Liver (tissue), 8 donors: ENCODE measurements at regions not wholly inside any gene's neighbourhood (a gene's known extent, or its start where the extent isn't known, plus 50 kb on each side); places are given as distances from the start of the nearest gene placed in this dataset.

Experiments used
- DNase-seq: peaks from one replicate; pipeline ENCODE4 v3.0.0-alpha.2; 2017; ENCODE audit warnings: low spot score
- H3K27ac ChIP-seq, 2 donors: one replicate each; pipeline ENCODE4 v1.7.0; 2013; ENCODE audit warnings: inconsistent platforms in 2 of 2, low read length in 2 of 2, control low read depth in 1 of 2, low read depth in 1 of 2, mild to moderate bottlenecking in 1 of 2
- H3K27me3 ChIP-seq, 4 donors: one replicate each; pipeline versions ENCODE4 v1.6.1 to v1.7.0; 2013; ENCODE audit warnings: low read length in 3 of 4, inconsistent platforms in 1 of 4, mild to moderate bottlenecking in 1 of 4, moderate library complexity in 1 of 4; ENCODE audit not compliant: control insufficient read depth in 4 of 4, insufficient read depth in 4 of 4
- H3K36me3 ChIP-seq, 4 donors: one replicate each; pipeline versions ENCODE4 v1.6.1 to v1.7.0; 2013; ENCODE audit warnings: low read length in 3 of 4, mild to moderate bottlenecking in 3 of 4, low read depth in 1 of 4, moderate library complexity in 1 of 4; ENCODE audit not compliant: control insufficient read depth in 4 of 4, insufficient read depth in 3 of 4
- H3K4me1 ChIP-seq, 4 donors: one replicate each; pipeline versions ENCODE4 v1.6.1 to v1.7.0; 2013; ENCODE audit warnings: low read length in 3 of 4, mild to moderate bottlenecking in 3 of 4, moderate library complexity in 1 of 4; ENCODE audit not compliant: control insufficient read depth in 4 of 4, insufficient read depth in 4 of 4
- H3K4me3 ChIP-seq, 3 donors: one replicate each; pipeline versions ENCODE4 v1.6.1 to v1.7.0; 2013; ENCODE audit warnings: low read length in 3 of 3, control low read depth in 1 of 3, low read depth in 1 of 3, mild to moderate bottlenecking in 1 of 3
- H3K9ac ChIP-seq, 2 donors: one replicate each; pipeline ENCODE4 v1.7.0; 2013; ENCODE audit warnings: low read length in 2 of 2, mild to moderate bottlenecking in 2 of 2, moderate library complexity in 2 of 2, control low read depth in 1 of 2, low read depth in 1 of 2
- H3K9me3 ChIP-seq, 4 donors: one replicate each; pipeline versions ENCODE4 v1.6.1 to v1.7.0; 2013; ENCODE audit warnings: low read length in 3 of 4; ENCODE audit not compliant: control insufficient read depth in 4 of 4
- CTCF ChIP-seq: fragments of 150-350 bp; IDR thresholded peaks from 2 replicates; pipeline ENCODE4 v1.5.1; 2017; ENCODE audit warnings: improper control_type of control experiment, low read depth, low read length; ENCODE audit not compliant: missing input control
- EGR1 ChIP-seq, 2 donors: IDR thresholded peaks; 2 replicates each; pipeline ENCODE4 v1.6.1; 2016 to 2018; ENCODE audit warnings: antibody characterized with exemption in 2 of 2, low read depth in 2 of 2
- FOXA1 ChIP-seq: IDR thresholded peaks from 2 replicates; pipeline ENCODE4 v1.6.1; 2016; ENCODE audit warnings: antibody characterized with exemption
- FOXA2 ChIP-seq: IDR thresholded peaks from 2 replicates; pipeline ENCODE4 v1.6.1; 2016; ENCODE audit warnings: antibody characterized with exemption
- GABPA ChIP-seq, 2 donors: IDR thresholded peaks in 1 of 2; conservative IDR thresholded peaks in 1 of 2; 2 replicates each; pipeline ENCODE4 v1.6.1; 2016; ENCODE audit warnings: antibody characterized with exemption in 2 of 2, mild to moderate bottlenecking in 1 of 2, moderate library complexity in 1 of 2
- HNF4G ChIP-seq: IDR thresholded peaks from 2 replicates; pipeline ENCODE4 v1.6.1; 2016; ENCODE audit warnings: antibody characterized with exemption
- JUND ChIP-seq, 2 donors: IDR thresholded peaks; 2 replicates each; pipeline ENCODE4 v1.6.1; 2016; ENCODE audit warnings: antibody characterized with exemption in 2 of 2
- NR2F2 ChIP-seq: IDR thresholded peaks from 2 replicates; pipeline ENCODE4 v1.6.1; 2016; ENCODE audit warnings: antibody characterized with exemption
- RAD21 ChIP-seq, 2 donors: IDR thresholded peaks; 2 replicates each; pipeline ENCODE4 v1.6.1; 2016; ENCODE audit warnings: antibody characterized with exemption in 2 of 2, mild to moderate bottlenecking in 2 of 2
- REST ChIP-seq: IDR thresholded peaks from 2 replicates; pipeline ENCODE4 v1.6.1; 2016; ENCODE audit warnings: antibody characterized with exemption, mild to moderate bottlenecking
- RXRA ChIP-seq, 2 donors: IDR thresholded peaks; 2 replicates each; pipeline ENCODE4 v1.6.1; 2017 to 2018; ENCODE audit warnings: antibody characterized with exemption in 2 of 2, mild to moderate bottlenecking in 1 of 2
- SP1 ChIP-seq: IDR thresholded peaks from 2 replicates; pipeline ENCODE4 v1.6.1; 2018; ENCODE audit warnings: antibody characterized with exemption, mild to moderate bottlenecking
- YY1 ChIP-seq: IDR thresholded peaks from 2 replicates; pipeline ENCODE4 v1.6.1; 2016; ENCODE audit warnings: antibody characterized with exemption, mild to moderate bottlenecking
- ZBTB33 ChIP-seq: IDR thresholded peaks from 2 replicates; pipeline ENCODE4 v1.6.1; 2016; ENCODE audit warnings: antibody characterized with exemption
- WGBS: extraction: QIAGEN DNeasy Blood & Tissue Kit; methylation state at CpG from one replicate; pipeline ENCODE4 v1.1.7; 2013; 5-methylcytosine and 5-hydroxymethylcytosine counted together
- donor health status: healthy.
- donor health status: healthy.
- donor health status: healthy.
- donor health status: healthy.
- donor health status: healthy.

- Histone ChIP-seq H3K27ac (no peak overlapping the region), H3K4me1 (peaks cover 0 to 1% (median 0%) of the 10 kb centered on the region in 4 donors), H3K4me3 (no peak overlapping the region), H3K27me3 (peaks cover 0 to 4% (median 2%) of the 10 kb centered on the region in 4 donors), H3K36me3 (no peaks in the 10 kb centered on the region), H3K9ac (no peak overlapping the region), H3K9me3 (no peaks in the 10 kb centered on the region)
- 77% methylated on average over 1 of the region's 1 CpG for WGBS
- TF ChIP-seq RAD21 (IDR thresholded peaks at IDR 0.05), result no peak
- DNase-seq, result no peak
Measured at GRCh38 chr17:52721910-52722309, 563.4 kb upstream of the CA10 start.

- WGBS, result 20% methylated on average over 1 of the region's 1 CpG
- TF ChIP-seq RAD21 (IDR thresholded peaks at IDR 0.05), result no peak
- H3K27ac ChIP-seq, result no peak overlapping the region
Measured at GRCh38 chr17:52710363-52710901, 551.9 kb upstream of the CA10 start.

GRCh38 chr17:52709724-52710123, 551.2 kb upstream of the CA10 start:
- 75% methylated on average over 3 of the region's 3 CpGs for WGBS
- H3K9me3 ChIP-seq, result no peaks in the 10 kb centered on the region
- no peak overlapping the region for H3K9ac ChIP-seq
- TF ChIP-seq FOXA1 (no peak), EGR1 (IDR thresholded peaks at IDR 0.05; ENCODE audit: low read depth in 2 of 2) (no peak), RXRA (IDR thresholded peaks at IDR 0.05) (no peak), NR2F2 (no peak), CTCF (no peak), HNF4G (no peak), YY1 (no peak), SP1 (no peak), GABPA (IDR thresholded peaks at IDR 0.05 in 1 of 2, conservative IDR thresholded peaks at IDR 0.05 in 1 of 2) (no peak), FOXA2 (no peak), JUND (IDR thresholded peaks at IDR 0.05) (no peak), RAD21 (IDR thresholded peaks at IDR 0.05) (no peak)
- no peak overlapping the region for H3K27ac ChIP-seq
- H3K27me3 ChIP-seq, result peaks cover 0 to 5% (median 2%) of the 10 kb centered on the region in 4 donors
- H3K4me3 ChIP-seq, result no peak overlapping the region
- H3K36me3 ChIP-seq, result no peaks in the 10 kb centered on the region
- no peak for DNase-seq
- no peaks in the 10 kb centered on the region for H3K4me1 ChIP-seq

More at GRCh38 chr17:52710363-52710901, 551.9 kb upstream of the CA10 start:
- no peaks in the 10 kb centered on the region for H3K9me3 ChIP-seq
- H3K27me3 ChIP-seq, result peaks cover 0 to 5% (median 2%) of the 10 kb centered on the region in 4 donors
- no peaks in the 10 kb centered on the region for H3K36me3 ChIP-seq
- H3K4me1 ChIP-seq, result no peaks in the 10 kb centered on the region
- DNase-seq, result no peak
- no peak overlapping the region for H3K4me3 ChIP-seq
- no peak overlapping the region for H3K9ac ChIP-seq

DNA sequence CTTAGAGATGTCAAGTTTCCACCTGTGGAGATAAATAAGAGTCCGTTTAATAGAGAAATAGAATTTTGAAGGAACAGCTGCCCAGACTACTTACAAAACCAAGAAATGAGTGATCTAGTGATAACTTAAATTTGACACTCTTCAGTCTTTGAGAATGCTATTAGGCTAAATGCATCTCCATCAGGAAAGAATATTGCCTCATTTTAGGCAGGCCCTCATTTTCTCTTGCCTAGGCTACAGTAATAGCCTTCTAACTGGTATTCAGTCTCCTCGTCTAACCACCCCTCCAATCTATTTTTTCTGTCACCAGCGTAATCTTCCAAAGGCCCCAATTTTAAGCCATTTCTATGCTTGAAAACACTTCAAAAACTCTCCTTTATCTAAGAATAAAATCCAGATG, 537.8 kb upstream of the CA10 start:
- no peak overlapping the region for H3K27ac ChIP-seq
- no peak overlapping the region for H3K4me3 ChIP-seq
- H3K27me3 ChIP-seq, result no peaks in the 10 kb centered on the region
- 87% methylated on average over 3 of the region's 3 CpGs for WGBS
- H3K9ac ChIP-seq, result no peak overlapping the region
- no peak for DNase-seq
- no peaks in the 10 kb centered on the region for H3K9me3 ChIP-seq
- H3K4me1 ChIP-seq, result no peaks in the 10 kb centered on the region
- H3K36me3 ChIP-seq, result no peaks in the 10 kb centered on the region
- no peak for TF ChIP-seq ZBTB33
- TF ChIP-seq JUND (IDR thresholded peaks at IDR 0.05), result no peak
- TF ChIP-seq EGR1 (IDR thresholded peaks at IDR 0.05; ENCODE audit: low read depth in 2 of 2), result no peak
- TF ChIP-seq CTCF, result no peak
- TF ChIP-seq REST, result no peak
